Prostate gland (tissue), 2 donors: ENCODE measurements at regions not wholly inside any gene's neighbourhood (a gene's known extent, or its start where the extent isn't known, plus 50 kb on each side); places are given as distances from the start of the nearest gene placed in this dataset.

Experiments used
- POLR2A ChIP-seq: fragments of 450-650 bp; IDR thresholded peaks from one replicate; pipeline ENCODE4 v1.6.1; 2016; ENCODE audit warnings: antibody characterized with exemption, mild to moderate bottlenecking
- POLR2AphosphoS5 ChIP-seq: sonication (generic); formaldehyde crosslinking; IDR thresholded peaks from one replicate; pipeline ENCODE4 v1.6.1; 2017; ENCODE audit warnings: antibody characterized with exemption
- TF ChIP-seq, protein P1 (sequence below), 4 experiments: fragments of 200-600 bp in 2 of 4; fragments of 450-650 bp in 2 of 4; sonication (generic) in 2 of 4; IDR thresholded peaks; 1 replicate in 3 of 4; 2 replicates in 1 of 4; pipeline ENCODE4 v1.5.1; 2016 to 2019; ENCODE audit warnings: antibody characterized with exemption in 4 of 4, mild to moderate bottlenecking in 2 of 4, moderate library complexity in 2 of 4

DNA sequence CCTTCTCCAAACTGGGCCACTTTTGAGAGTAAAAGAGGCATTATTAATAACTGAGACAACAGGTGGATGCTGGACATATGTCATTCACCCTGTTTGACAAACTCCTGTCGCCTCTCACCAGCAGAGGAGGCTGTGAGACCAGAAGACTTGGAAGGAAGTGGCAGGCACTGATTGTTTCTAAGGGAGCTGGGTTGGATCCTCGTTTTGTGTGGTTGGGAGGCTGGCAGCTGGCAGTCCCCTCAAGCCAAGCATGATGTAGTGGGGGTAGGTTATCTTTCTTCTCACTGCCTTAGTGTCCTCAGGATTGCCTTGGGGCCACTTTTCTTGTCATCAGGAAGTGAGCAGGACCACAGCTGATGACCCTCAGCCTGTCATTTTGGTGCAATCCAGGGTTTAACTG lies 86.5 kb upstream of the KCNJ15 start:
- TF ChIP-seq POLR2AphosphoS5 (no peak), POLR2A (no peak)
- TF ChIP-seq, protein P1, sequence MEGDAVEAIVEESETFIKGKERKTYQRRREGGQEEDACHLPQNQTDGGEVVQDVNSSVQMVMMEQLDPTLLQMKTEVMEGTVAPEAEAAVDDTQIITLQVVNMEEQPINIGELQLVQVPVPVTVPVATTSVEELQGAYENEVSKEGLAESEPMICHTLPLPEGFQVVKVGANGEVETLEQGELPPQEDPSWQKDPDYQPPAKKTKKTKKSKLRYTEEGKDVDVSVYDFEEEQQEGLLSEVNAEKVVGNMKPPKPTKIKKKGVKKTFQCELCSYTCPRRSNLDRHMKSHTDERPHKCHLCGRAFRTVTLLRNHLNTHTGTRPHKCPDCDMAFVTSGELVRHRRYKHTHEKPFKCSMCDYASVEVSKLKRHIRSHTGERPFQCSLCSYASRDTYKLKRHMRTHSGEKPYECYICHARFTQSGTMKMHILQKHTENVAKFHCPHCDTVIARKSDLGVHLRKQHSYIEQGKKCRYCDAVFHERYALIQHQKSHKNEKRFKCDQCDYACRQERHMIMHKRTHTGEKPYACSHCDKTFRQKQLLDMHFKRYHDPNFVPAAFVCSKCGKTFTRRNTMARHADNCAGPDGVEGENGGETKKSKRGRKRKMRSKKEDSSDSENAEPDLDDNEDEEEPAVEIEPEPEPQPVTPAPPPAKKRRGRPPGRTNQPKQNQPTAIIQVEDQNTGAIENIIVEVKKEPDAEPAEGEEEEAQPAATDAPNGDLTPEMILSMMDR (IDR thresholded peaks at IDR 0.05): peak in 3 of 4 experiments; percentile 35 to 56 (median 37)
